HEK293 (cell line): ENCODE measurements at regions not wholly inside any gene's neighbourhood (a gene's known extent, or its start where the extent isn't known, plus 50 kb on each side); places are given as distances from the start of the nearest gene placed in this dataset.

Experiments used
- ATF2 ChIP-seq: fragments of 450-650 bp; formaldehyde crosslinking; IDR thresholded peaks from 2 replicates; pipeline ENCODE4 v1.5.1; 2016; ENCODE audit warnings: missing biosample characterization, missing genetic modification characterization, low read depth
- CTCF ChIP-seq: fragments of 450-650 bp; formaldehyde crosslinking; IDR thresholded peaks from 2 replicates; pipeline ENCODE4 v1.5.1; 2016; ENCODE audit warnings: missing biosample characterization, missing genetic modification characterization
- GLIS1 ChIP-seq: fragments of 450-650 bp; formaldehyde crosslinking; IDR thresholded peaks from 2 replicates; pipeline ENCODE4 v1.5.1; 2016; ENCODE audit warnings: missing biosample characterization, missing genetic modification characterization
- IKZF3 ChIP-seq: fragments of 450-650 bp; IDR thresholded peaks from 2 replicates; pipeline ENCODE4 v1.5.0; 2018; ENCODE audit warnings: missing biosample characterization, mild to moderate bottlenecking, missing genetic modification characterization, moderate library complexity
- REST ChIP-seq: fragments of 450-650 bp; formaldehyde crosslinking; IDR thresholded peaks from 2 replicates; pipeline ENCODE4 v1.5.1; 2016; ENCODE audit warnings: missing biosample characterization, missing genetic modification characterization
- ZNF114 ChIP-seq: fragments of 450-650 bp; formaldehyde crosslinking; IDR thresholded peaks from 2 replicates; pipeline ENCODE4 v1.5.0; 2017; ENCODE audit warnings: missing biosample characterization, missing genetic modification characterization
- ZNF133 ChIP-seq: fragments of 450-650 bp; formaldehyde crosslinking; IDR thresholded peaks from 2 replicates; pipeline ENCODE4 v1.5.1; 2016; ENCODE audit warnings: missing biosample characterization, missing genetic modification characterization
- ZNF148 ChIP-seq: fragments of 450-650 bp; formaldehyde crosslinking; IDR thresholded peaks from 2 replicates; pipeline ENCODE4 v1.5.0; 2017; ENCODE audit warnings: missing biosample characterization, missing genetic modification characterization, borderline replicate concordance
- ZNF302 ChIP-seq: fragments of 450-650 bp; formaldehyde crosslinking; IDR thresholded peaks from 2 replicates; pipeline ENCODE4 v1.5.1; 2016; ENCODE audit warnings: missing biosample characterization, missing genetic modification characterization, low read depth
- ZNF623 ChIP-seq: fragments of 450-650 bp; formaldehyde crosslinking; IDR thresholded peaks from 2 replicates; pipeline ENCODE4 v1.5.1; 2016; ENCODE audit warnings: missing biosample characterization, missing genetic modification characterization

- TF ChIP-seq CTCF (no peak), ZNF148 (tag by site-specific recombination) (no peak), ZNF133 (tag by site-specific recombination) (no peak), IKZF3 (tag by site-specific recombination) (no peak), ZNF114 (tag by site-specific recombination) (no peak), ATF2 (tag by site-specific recombination) (no peak), REST (tag by site-specific recombination) (no peak), GLIS1 (no peak), ZNF302 (tag by site-specific recombination) (no peak), ZNF623 (tag by site-specific recombination) (no peak)
Measured at GRCh38 chr2:111711270-111711669, 172.7 kb downstream of the ANAPC1 start.
